Heart left ventricle (tissue), 13 donors: ENCODE measurements at regions not wholly inside any gene's neighbourhood (a gene's known extent, or its start where the extent isn't known, plus 50 kb on each side); places are given as distances from the start of the nearest gene placed in this dataset.

Experiments
- POLR2A ChIP-seq, 2 donors: fragments of 450-650 bp; IDR thresholded peaks; one replicate each; pipeline ENCODE4 v1.6.1; 2017; ENCODE audit warnings: antibody characterized with exemption in 2 of 2, mild to moderate bottlenecking in 2 of 2, moderate library complexity in 2 of 2
- TF ChIP-seq, protein P1 (sequence below), 12 donors: fragments of 200-600 bp; sonication (generic) in 4 of 12; IDR thresholded peaks; one replicate each; pipeline versions ENCODE4 v1.5.0 to v1.8.0; 2018 to 2022; ENCODE audit warnings: antibody characterized with exemption in 12 of 12, mild to moderate bottlenecking in 5 of 12
- donor health status: ischemic (EF 13 %, LVEDD 7.1; RV severe dilation, severe dysfunction).
- donor health status: DM: no; HTN: yes; CAD: no.
- donor health status: DM: no; HTN: no; CAD: no.
- donor health status: ischemic (EF 25% LVEDD 6.9; RV normal size, moderate dysfunction).
- donor health status: ischemic (EF 25% LVEDD 5.7; RV mildly dilated, moderate dysfunction).
- donor health status: ischemic (EF 35%, LVEDD 5.7; RV mildly dilated, moderate dysfunction).
- donor health status: nonischemic (EF 11% LVEDD 7.7; RV severe dilation, severe dysfunction).
- donor health status: DM: yes; HTN: yes; CAD: no.
- donor health status: PGD.
- donor health status: ischemic (EF 29% LVEDD 5.4; RV normal size, mild dysfunction).
- donor health status: nonischemic (EF 23%, LVEDD 6.1; RV moderate dilation, normal function).

DNA sequence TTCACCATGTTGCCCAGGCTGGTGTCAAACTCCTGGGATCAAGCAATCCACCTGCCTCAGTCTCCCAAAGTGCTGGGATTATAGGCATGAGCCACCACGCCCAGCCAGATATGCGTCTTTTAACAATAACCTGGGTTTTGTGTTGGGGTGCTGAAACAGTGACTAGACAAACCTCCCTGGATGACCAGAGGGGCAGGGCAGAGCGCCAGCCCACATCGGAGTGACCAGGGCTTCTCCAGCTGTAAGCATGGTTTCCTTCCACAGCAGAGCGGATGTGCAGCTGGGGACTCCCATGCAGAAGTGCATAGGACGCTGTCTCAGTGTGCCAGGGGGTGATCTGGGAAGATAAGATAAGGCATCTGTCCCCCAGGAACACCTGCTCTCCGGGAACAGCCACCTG lies 244.9 kb downstream of the IRX2 start:
- TF ChIP-seq, protein P1, sequence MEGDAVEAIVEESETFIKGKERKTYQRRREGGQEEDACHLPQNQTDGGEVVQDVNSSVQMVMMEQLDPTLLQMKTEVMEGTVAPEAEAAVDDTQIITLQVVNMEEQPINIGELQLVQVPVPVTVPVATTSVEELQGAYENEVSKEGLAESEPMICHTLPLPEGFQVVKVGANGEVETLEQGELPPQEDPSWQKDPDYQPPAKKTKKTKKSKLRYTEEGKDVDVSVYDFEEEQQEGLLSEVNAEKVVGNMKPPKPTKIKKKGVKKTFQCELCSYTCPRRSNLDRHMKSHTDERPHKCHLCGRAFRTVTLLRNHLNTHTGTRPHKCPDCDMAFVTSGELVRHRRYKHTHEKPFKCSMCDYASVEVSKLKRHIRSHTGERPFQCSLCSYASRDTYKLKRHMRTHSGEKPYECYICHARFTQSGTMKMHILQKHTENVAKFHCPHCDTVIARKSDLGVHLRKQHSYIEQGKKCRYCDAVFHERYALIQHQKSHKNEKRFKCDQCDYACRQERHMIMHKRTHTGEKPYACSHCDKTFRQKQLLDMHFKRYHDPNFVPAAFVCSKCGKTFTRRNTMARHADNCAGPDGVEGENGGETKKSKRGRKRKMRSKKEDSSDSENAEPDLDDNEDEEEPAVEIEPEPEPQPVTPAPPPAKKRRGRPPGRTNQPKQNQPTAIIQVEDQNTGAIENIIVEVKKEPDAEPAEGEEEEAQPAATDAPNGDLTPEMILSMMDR (IDR thresholded peaks at IDR 0.05): no peak
- TF ChIP-seq POLR2A (IDR thresholded peaks at IDR 0.05): no peak
